Rectal smooth muscle tissue (tissue), 1 donor: ENCODE measurements at regions not wholly inside any gene's neighbourhood (a gene's known extent, or its start where the extent isn't known, plus 50 kb on each side); places are given as distances from the start of the nearest gene placed in this dataset.
"Not testable (repeated sequence)": the region's sequence is repeated elsewhere in the genome, so short reads cannot be mapped to it uniquely, and the experiment has no call there.

Experiments used
- H3K27ac ChIP-seq: one replicate; pipeline ENCODE4 v1.7.0; 2013; ENCODE audit warnings: low read depth, low read length, inconsistent platforms
- H3K27me3 ChIP-seq: one replicate; pipeline ENCODE4 v1.7.0; 2013; ENCODE audit warnings: low read length; ENCODE audit not compliant: control insufficient read depth, insufficient read depth
- H3K36me3 ChIP-seq: one replicate; pipeline ENCODE4 v1.7.0; 2013; ENCODE audit warnings: low read length; ENCODE audit not compliant: control insufficient read depth, insufficient read depth
- H3K4me1 ChIP-seq: one replicate; pipeline ENCODE4 v1.7.0; 2013; ENCODE audit warnings: low read length; ENCODE audit not compliant: control insufficient read depth, insufficient read depth
- H3K4me3 ChIP-seq: one replicate; pipeline ENCODE4 v1.7.0; 2013; ENCODE audit warnings: low read length
- H3K9ac ChIP-seq: one replicate; pipeline ENCODE4 v1.7.0; 2013; ENCODE audit warnings: low read length

GRCh38 chr5:89179731-89180130 is 296.7 kb upstream of the MEF2C start:
- H3K27me3 ChIP-seq, result no peaks in the 10 kb centered on the region
- H3K36me3 ChIP-seq, result no peaks in the 10 kb centered on the region
- no peaks in the 10 kb centered on the region for H3K4me1 ChIP-seq
- H3K9ac ChIP-seq, result no peak overlapping the region
- H3K4me3 ChIP-seq, result no peak overlapping the region
- no peak overlapping the region for H3K27ac ChIP-seq

GRCh38 chr5:89178541-89178940 is 295.6 kb upstream of the MEF2C start:
- no peak overlapping the region for H3K27ac ChIP-seq
- no peak overlapping the region for H3K4me3 ChIP-seq
- H3K36me3 ChIP-seq, result no peaks in the 10 kb centered on the region
- H3K27me3 ChIP-seq, result no peaks in the 10 kb centered on the region
- no peak overlapping the region for H3K9ac ChIP-seq
- no peaks in the 10 kb centered on the region for H3K4me1 ChIP-seq

GRCh38 chr5:89173528-89173927 is 290.5 kb upstream of the MEF2C start:
- no peaks in the 10 kb centered on the region for H3K27me3 ChIP-seq

GRCh38 chr5:89168766-89169165 is 285.8 kb upstream of the MEF2C start:
- H3K4me3 ChIP-seq, result no peak overlapping the region
- no peaks in the 10 kb centered on the region for H3K27me3 ChIP-seq
- H3K9ac ChIP-seq, result no peak overlapping the region
- no peaks in the 10 kb centered on the region for H3K36me3 ChIP-seq
- H3K4me1 ChIP-seq, result no peaks in the 10 kb centered on the region
- H3K27ac ChIP-seq, result no peak overlapping the region

More at GRCh38 chr5:89173528-89173927, 290.5 kb upstream of the MEF2C start:
- Histone ChIP-seq H3K4me3 (no peak overlapping the region), H3K4me1 (no peaks in the 10 kb centered on the region), H3K9ac (no peak overlapping the region), H3K36me3 (no peaks in the 10 kb centered on the region), H3K27ac (no peak overlapping the region)

GRCh38 chr5:89164703-89165102 is 281.7 kb upstream of the MEF2C start:
- not testable (repeated sequence) for H3K27ac ChIP-seq, H3K27me3 ChIP-seq, H3K4me3 ChIP-seq, H3K9ac ChIP-seq, H3K36me3 ChIP-seq, H3K4me1 ChIP-seq

- Histone ChIP-seq H3K9ac (no peak overlapping the region), H3K4me1 (no peaks in the 10 kb centered on the region), H3K4me3 (no peak overlapping the region), H3K27me3 (no peaks in the 10 kb centered on the region), H3K27ac (no peak overlapping the region), H3K36me3 (no peaks in the 10 kb centered on the region)
Measured at GRCh38 chr5:89156226-89156625, 273.2 kb upstream of the MEF2C start.

GRCh38 chr5:89147031-89147430 is 264.0 kb upstream of the MEF2C start:
- H3K4me3 ChIP-seq, result no peak overlapping the region
- H3K36me3 ChIP-seq, result no peaks in the 10 kb centered on the region
- no peaks in the 10 kb centered on the region for H3K4me1 ChIP-seq
- no peaks in the 10 kb centered on the region for H3K27me3 ChIP-seq
- no peak overlapping the region for H3K9ac ChIP-seq
- no peak overlapping the region for H3K27ac ChIP-seq

- Histone ChIP-seq H3K27me3 (no peaks in the 10 kb centered on the region), H3K27ac (no peak overlapping the region), H3K9ac (no peak overlapping the region), H3K4me3 (no peak overlapping the region), H3K36me3 (no peaks in the 10 kb centered on the region), H3K4me1 (no peaks in the 10 kb centered on the region)
Measured at GRCh38 chr5:89137148-89137547, 254.2 kb upstream of the MEF2C start.

- no peak overlapping the region for H3K9ac ChIP-seq
- H3K36me3 ChIP-seq, result no peaks in the 10 kb centered on the region
- no peak overlapping the region for H3K27ac ChIP-seq
- H3K4me1 ChIP-seq, result no peaks in the 10 kb centered on the region
- no peak overlapping the region for H3K4me3 ChIP-seq
- H3K27me3 ChIP-seq, result no peaks in the 10 kb centered on the region
Measured at GRCh38 chr5:89133975-89134374, 251.0 kb upstream of the MEF2C start.

- no peaks in the 10 kb centered on the region for H3K4me1 ChIP-seq
- H3K9ac ChIP-seq, result no peak overlapping the region
- H3K36me3 ChIP-seq, result no peaks in the 10 kb centered on the region
- H3K27ac ChIP-seq, result no peak overlapping the region
- no peak overlapping the region for H3K4me3 ChIP-seq
- no peaks in the 10 kb centered on the region for H3K27me3 ChIP-seq
Measured at GRCh38 chr5:89133129-89133528, 250.1 kb upstream of the MEF2C start.

GRCh38 chr5:89130851-89131250 is 247.9 kb upstream of the MEF2C start:
- Histone ChIP-seq H3K4me1 (no peaks in the 10 kb centered on the region), H3K27me3 (no peaks in the 10 kb centered on the region), H3K27ac (no peak overlapping the region), H3K36me3 (no peaks in the 10 kb centered on the region), H3K9ac (no peak overlapping the region), H3K4me3 (no peak overlapping the region)

GRCh38 chr5:89129941-89130340 is 247.0 kb upstream of the MEF2C start:
- no peaks in the 10 kb centered on the region for H3K4me1 ChIP-seq
- H3K27me3 ChIP-seq, result no peaks in the 10 kb centered on the region
- no peaks in the 10 kb centered on the region for H3K36me3 ChIP-seq
- H3K27ac ChIP-seq, result no peak overlapping the region
- no peak overlapping the region for H3K9ac ChIP-seq
- H3K4me3 ChIP-seq, result no peak overlapping the region

- H3K27me3 ChIP-seq, result no peaks in the 10 kb centered on the region
- no peak overlapping the region for H3K4me3 ChIP-seq
- no peak overlapping the region for H3K9ac ChIP-seq
- no peaks in the 10 kb centered on the region for H3K4me1 ChIP-seq
- no peak overlapping the region for H3K27ac ChIP-seq
- no peaks in the 10 kb centered on the region for H3K36me3 ChIP-seq
Measured at GRCh38 chr5:89128906-89129625, 246.1 kb upstream of the MEF2C start.
